MV-4-11 (cell line): ENCODE measurements at regions not wholly inside any gene's neighbourhood (a gene's known extent, or its start where the extent isn't known, plus 50 kb on each side); places are given as distances from the start of the nearest gene placed in this dataset.
"Not testable (repeated sequence)": the region's sequence is repeated elsewhere in the genome, so short reads cannot be mapped to it uniquely, and the experiment has no call there.

Experiments
- DNase-seq: peaks from one replicate; lab custom pipeline; 2025; lab: John Stamatoyannopoulos, UW

DNA sequence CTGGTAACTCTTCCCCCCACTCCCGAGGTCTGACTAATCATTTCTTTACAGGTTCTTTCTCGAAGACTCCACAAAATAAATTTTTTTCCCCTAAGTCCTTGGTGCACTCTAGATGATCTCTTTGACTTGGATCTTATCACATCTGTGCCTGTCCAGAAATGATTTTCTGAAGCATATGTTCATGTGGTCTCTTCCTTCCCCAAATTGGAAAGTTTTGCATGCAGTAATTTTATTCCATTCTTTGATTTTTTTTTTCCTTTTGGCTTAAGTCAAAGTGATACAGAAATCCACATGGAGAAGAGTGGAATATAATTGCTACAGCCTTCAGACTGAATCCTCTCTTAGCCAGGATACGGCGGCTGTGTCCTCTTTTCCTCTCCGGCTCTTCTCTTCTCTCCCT lies 213.3 kb downstream of the BMP4 start:
- DNase-seq = no peak

DNA sequence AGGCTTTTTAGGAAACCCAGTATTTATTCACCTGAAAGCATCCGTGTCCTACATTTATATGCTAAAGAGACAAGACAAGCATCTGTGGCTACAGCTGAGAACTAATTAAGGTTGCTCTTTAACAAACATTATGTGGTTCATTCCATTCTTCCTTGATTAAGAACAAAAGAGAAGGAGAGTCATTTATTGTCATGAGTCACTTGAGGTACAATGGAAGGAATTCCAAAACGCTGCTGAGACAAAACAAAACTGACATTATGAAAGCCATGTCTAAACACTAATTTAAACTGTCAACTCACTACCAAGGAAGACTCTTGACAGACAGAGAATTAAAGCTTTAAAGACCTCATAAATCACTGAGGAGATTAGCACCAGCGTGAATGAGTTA lies 214.4 kb downstream of the BMP4 start:
- DNase-seq = no peak

DNA sequence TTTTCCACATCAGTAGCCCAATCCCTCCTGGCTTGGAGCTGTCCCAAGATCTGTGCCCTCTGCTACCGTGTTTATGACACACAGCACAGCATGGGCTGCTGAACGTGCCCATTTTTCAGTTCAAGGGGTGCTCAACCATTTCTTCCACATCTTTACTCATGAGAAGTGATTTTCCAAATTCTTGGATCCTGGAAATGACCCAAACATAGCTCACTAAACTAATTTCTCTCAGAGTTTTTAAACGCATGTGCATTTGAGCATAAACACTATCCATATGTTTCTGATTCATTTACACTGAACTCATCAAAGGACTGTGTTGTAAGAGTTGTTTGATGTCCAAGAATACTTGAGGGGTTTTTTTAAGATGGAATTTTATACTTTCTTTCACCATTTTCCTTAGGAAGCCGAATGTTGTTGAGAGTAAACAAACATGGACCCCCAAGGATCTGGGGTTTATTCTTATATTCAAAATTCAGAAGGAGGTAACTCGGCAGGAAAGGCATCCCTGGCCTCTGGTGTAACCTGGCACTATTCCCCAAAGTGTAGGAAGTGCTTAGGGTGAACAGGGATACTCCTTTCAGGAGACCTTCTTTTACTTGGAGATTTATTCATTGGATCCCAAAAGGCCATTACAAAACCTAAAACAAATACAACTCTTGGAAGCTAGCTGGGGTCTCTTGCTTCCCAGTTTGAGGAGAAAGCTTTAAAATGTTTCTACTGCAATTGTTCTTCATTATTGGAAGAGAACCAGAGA lies 215.0 kb downstream of the BMP4 start:
- DNase-seq = no peak

DNA sequence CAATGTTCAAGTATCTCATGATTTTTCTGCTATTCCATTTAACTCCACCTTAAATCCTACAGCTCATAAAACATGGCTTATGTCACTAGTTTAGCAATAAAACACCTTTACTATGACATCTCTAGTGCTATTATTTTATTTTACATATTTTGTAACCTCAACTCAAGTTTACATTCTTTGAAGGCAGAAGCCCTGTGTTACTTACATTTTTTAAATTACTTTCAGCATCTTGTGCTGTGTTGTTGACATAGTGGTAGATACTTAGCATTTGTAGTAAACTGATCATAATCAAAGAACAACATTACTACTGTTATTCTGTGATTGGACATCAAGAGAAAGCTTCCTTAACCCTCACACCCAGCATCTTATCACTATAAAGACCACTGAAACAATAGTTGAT lies 216.1 kb downstream of the BMP4 start:
- no peak for DNase-seq

DNA sequence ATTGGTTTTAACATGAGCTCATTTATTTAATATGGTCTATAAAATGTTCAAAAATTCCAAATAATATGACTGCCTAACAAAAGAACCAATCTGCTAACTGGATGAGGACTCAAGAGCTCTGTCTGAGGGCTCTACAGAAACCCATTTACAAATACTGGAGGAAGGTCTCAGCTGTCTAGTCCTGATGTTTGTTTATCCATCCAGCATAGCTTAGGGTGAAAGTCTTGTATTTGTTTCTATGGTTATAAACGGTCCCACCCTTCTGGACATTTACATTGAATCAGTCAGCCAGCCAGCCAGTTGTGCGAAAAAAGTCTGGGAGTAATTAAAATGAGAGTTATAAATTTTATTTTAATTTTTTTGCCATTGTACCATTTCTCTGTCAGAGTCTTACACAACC lies 220.7 kb downstream of the BMP4 start:
- no peak for DNase-seq

DNA sequence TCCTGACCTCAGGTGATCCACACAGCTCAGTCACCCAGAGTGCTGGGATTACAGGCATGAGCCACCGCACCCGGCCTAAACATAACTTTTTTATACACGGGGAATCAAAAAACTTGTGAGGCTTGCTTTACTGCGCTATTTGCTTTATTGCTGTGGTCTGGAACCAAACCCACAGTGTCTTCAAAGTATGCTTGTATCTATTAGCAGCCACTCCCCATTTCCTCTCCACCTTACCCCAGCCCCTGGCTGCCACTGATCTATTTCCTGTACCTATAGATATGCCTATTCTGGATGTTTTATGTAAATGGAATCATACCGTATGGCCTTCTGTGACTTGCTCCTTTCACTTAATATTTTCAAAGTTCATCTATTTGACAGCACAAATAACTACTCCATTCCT lies 233.4 kb downstream of the BMP4 start:
- no peak for DNase-seq

DNA sequence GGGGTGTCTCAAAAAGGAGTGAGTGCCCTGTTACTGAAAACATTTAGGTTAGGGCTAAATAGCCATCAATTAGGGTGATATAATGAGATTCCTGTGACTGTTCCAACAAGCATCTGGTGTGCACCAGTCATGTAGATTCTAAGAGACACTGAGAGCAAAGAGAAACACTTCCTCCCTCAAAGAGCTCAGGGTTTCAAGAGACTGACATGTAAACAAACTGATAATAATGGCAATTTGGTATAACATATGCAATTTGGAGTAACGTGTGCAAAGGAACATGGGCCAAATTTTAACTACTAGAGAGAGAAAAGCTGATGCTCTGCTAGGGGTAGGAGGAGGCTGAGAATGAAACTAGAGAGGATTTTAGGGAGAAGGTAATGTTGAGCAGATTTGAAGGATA lies 237.1 kb downstream of the BMP4 start:
- no peak for DNase-seq

DNA sequence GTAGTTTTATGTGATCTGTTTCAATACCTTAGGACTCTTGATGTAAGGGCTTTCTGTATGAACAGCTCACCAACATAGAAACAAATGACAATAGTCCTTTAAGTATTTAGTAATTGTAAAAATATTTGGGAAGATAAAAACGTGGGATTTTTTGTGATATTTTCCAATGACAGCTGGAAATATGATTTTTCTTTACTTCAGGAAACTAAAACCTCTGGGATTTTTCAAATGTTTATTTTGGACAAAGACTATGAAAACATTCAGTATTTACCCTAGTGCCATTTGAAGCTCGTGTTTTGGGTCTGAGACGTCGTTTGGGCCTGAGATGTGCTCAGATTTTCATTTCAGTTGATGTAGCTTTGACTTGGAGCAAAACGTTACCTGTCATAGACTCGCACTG lies 240.0 kb downstream of the BMP4 start:
- no peak for DNase-seq

DNA sequence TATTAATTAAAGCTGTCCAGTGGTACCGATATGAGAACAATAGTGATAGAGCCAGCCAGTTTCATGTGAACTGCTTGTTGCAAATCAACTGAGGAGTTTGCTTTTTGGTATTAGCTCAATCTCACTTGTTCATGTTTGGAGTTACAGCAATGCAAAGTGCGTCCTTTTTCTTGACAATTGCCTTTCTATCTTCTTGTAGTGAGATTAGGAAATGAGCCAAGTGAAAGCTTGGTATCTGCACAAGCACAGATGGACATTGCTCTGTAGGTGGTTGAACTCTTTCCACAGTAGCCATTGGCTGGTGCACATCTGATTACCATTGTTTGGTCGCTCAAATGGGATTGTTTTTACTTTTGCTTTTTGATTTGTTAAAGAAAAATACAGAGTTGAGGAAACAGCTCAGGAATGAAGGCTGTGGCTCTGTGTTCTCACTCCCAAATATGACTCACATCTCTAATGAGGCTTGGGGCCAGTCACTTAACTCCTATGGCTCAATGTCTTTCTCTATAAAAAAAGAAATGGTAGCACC lies 241.4 kb downstream of the BMP4 start:
- DNase-seq = no peak

DNA sequence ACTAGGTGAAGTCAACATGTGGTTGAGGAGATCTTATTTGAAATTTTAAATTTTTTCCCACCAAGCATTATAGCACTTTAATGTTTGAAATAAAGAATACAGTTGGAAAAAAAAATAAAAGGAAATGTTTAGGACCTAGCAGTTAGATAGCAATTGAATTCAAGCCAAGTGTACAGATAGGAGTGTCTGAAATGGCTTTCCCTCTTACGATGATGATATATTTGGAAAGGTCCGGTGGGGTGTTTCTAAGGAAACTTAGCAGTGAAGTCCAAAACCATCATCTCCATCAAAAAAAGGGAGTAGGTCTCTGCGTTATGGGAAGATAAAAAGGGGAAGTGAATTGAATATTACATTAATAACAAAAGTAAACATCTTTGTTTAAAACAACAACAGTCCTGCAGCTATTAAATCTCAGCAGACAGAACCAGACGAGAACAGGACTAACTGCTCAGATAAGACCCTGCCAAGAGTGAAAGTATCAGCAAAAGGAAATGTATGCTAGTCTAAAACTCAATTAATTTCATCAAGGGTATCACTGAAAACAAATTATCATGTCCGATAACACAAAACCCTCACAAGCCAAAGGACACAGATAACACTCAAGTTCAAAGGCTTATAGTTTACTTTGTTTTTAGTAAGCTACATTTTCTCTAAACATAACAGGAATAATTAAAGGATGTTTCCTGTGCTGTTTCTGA lies 242.0 kb downstream of the BMP4 start:
- DNase-seq = no peak

DNA sequence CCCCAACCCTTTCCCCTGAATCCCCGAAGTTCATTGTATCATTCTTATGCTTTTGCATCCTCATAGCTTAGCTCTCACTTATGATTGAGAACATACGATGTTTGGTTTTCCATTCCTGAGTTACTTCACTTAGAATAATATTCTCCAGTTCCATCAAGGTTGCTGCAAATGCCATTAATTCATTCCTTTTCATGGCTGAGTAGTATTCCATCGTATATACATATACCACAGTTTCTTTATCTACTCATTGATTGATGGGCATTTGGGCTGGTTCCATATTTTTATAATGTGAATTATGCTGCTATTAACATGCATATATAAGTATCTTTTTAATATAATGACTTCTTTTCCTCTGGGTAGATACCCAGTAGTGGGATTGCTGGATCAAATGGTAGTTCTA lies 243.7 kb downstream of the BMP4 start:
- DNase-seq = not testable (repeated sequence)

DNA sequence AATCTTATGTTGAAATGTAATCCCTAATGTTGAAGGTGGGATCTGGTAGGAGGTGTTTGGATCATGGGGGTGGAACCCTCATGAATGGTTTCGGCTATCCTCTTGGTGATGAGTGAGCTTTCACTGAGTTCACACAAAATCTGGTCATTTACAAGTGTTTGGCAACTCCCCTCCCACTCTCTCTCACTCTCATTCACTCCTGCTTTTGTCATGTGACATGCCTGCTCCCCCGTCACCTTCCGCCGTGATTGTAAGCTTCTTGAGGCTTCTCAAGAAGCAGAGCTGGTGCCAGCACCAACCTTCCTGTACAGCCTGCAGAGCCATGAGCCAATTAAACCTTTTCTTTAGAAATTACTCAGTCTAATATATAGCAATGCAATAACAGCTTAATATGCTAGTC lies 245.4 kb downstream of the BMP4 start:
- no peak for DNase-seq

DNA sequence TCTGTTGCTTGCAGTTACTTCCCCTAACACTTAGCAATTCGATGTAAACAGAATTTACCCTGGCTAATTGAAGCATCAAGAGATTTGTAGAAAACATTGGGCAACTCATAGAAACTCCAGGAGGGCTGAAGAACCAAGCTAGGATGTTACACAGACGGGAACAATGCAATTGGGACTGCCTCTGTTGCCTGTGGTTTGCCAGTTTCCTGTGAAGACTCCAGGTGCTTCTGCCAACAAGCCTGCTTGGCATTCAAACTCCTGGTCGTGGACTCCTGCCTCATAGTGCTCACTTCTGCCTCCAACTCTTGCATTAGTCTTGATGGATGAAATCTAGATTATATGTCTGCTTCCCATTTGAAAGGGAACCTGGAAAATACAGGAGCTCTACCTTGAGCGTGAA lies 246.0 kb downstream of the BMP4 start:
- DNase-seq = no peak

DNA sequence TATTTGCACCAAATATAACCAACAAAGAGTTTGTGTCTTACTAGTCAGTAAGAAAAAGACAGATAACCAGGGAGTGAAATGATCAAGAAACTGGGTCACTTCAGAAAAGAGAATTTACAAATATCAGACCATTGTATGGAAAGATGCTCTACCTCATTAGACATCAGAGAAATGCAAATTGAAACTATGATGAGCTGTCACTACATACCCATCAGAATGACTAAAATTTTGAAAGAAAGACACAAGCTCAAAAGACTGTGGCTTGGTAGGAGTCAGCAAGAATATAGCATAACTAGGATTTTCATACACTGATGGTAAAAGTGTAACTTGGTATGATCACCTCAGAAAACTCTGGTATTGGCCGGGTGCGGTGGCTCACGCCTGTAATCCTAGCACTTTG lies 247.2 kb downstream of the BMP4 start:
- no peak for DNase-seq

DNA sequence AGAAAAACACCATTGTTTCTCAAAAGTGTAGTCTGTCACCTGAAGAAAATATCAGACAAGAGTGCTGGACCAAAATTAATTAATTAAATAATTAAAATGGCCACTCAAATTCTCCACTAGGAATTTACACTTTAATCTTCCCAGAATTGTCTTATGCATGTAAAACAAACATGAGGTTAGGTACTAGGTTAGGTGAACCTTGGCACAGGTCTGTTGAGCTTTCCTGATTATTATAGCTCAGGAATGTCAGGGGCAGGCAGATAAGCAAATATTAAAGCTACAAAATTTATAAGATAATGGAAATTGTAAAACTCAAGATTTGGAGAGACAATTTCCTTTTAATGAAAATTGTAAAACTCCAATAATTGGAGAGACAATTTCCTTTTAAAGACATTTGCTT lies 253.2 kb downstream of the BMP4 start:
- no peak for DNase-seq

DNA sequence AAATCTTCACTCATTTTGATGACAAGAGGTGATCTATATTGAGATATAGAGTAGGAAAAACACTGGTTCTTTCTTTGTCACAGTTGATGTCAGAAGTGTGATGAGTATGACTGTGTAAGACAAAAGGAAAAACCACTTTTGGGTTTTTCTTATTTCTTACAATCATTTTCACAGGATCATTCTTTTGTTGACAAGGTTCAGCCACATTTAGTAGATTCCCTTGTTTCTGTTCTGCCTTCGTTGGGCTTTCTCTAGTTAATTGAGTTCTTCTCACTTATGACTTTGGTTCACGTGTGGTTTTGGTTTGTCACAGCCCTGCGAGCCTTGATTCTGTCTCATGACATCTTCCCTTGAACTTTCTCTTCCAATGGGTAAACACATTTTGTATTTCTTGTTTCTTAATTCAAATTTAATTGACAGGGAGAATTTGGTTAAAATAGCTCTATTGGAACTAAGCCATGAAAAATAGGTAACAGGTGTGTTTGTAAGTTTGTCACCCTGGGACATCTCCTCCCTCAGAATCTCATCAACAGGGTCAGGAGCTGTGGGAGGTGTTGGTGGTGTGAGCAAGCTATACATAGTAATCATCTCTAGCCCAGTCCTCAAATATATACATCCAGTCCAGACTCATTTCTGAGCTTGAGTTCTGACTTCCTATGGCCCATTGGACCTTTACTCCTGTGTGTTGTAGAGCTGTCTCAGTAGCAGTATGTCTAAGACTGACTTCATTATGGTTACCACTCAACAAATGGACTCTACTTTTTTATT lies 255.3 kb downstream of the BMP4 start:
- no peak for DNase-seq

DNA sequence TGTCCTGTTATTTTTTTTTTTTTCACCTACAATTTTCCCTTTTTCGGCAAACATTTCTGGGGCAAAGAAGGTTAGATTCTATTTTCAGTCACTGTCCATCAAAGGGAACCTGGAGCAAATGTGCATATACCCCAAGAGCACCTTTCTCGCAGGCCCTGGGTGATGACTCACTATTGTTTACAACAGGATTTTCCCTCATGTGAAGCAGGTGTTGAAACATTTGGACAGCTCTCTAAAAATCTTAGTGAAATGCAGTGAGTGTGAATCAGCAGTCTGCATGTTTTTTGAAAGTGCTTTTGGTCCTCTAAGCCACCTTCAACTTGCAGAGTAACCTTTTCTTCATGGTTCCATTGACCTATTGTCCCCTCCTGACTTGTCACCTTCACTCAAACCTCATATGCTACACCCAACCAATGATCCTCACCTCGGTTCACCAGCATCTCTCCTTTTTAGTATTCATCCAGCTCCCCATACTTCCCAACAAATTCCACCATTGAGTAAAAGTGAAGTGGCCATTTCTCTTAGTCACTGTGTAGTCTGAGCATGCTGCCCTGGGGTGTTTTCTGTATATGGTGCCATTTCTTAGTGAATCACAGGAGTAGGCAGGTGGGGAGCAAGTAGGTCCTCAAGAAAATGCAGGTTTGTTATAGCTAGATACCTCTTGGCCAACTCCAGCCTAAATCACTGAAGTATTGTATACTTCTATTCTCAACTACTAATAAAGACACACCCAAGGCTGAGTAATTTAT lies 260.2 kb downstream of the BMP4 start:
- DNase-seq = no peak

DNA sequence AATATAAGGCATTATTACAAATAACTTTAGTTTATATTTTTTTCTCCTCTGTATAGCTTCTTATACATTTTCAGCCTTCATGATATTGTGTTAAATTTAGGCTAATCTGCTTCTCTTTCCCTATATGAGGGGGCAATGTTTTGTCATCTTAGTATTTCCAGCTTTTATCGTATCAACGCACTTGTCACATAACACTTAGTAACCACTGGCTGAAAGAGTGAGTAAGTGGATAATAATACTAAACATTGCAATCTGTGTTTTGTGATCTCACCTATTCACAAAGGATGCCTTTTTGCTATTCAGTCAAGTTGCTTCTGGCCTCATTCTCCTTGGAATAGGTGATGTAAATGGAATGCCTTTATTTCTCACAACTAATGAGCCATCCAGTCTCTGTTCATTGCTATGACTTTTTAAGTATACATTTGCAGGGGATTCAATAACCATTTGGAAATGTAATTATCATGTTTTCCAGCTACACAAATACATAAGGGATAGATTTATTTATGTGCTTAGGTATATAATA lies 260.9 kb downstream of the BMP4 start:
- DNase-seq = no peak

DNA sequence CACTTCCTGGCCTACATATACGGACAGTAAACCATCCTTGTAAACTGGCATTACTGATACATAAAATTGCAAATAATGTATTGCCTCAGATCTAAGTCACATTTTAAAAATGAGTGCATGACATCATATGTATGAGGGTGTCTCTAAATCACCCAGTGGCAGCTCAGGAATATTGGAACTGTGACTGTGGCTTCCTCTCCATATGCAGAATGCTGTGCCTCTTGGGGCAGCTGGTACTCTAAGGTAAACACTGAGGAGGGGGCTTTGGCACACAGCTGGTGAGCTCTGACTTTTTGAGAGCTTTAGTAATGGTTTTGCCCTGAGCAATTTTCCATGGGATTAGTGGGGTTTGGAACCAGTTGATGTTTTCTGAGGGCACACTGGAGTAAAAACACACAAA lies 263.7 kb downstream of the BMP4 start:
- DNase-seq = no peak

DNA sequence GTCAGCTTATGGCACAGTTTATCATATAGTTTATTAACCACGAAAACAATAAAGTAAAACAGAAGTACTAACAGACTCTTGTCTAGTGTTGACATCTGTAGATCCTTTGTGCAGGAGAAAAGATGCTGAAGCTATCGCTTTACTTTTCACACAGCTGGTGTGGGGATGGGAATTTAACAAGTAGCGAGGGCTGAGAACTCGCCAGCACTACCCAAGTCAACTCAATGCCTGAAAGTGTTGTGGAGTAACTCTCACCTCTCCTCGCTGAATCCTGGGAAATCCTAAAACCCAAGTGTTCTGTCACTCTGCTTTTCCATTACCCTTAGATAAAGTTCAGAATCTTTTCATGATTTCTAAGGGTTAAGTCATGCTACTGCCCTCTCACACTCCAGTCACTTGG lies 264.2 kb downstream of the BMP4 start:
- DNase-seq = no peak

DNA sequence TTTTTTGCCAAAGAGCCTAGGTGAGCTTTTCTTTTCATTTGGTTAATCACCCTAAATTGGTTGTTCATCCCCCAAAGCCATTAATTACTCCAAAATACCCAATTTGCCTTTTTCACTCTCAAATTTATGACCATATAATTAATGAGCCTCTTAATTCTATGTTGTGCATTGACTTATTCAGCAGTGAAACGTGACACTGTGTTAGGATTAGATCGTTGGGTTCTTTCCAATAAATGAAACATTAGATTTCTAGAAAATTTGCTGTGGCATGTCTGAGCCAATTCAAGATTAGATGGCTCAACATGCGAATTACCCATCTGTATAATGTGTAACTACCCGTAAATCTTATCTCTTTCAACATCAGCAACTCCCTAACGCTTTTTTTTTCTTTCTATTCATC lies 273.4 kb downstream of the BMP4 start:
- no peak for DNase-seq

DNA sequence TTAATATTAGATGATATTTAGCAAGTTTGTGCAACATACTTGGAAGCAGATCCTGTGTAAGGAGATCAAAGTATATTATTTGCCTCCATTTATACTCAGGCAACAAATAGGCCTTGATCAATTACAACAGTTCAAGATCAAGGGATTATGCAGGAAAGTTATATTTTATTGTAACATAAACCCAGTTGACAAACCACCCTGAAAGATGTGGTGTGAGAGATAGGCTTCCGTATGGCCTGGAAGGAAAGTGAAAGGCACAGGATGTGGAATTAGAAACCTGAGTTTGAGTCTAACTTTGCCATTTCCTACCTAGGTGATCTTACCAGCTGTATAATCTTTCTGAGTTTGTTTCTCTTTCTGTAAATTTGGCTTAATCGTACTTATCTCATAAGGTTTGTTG lies 284.1 kb downstream of the BMP4 start:
- no peak for DNase-seq
